GM12878 (cell line): ENCODE measurements at regions not wholly inside any gene's neighbourhood (a gene's known extent, or its start where the extent isn't known, plus 50 kb on each side); places are given as distances from the start of the nearest gene placed in this dataset.

Source experiments
- ATAC-seq: fragments of 200-7000 bp; cut with Tn5 transposase; 3 replicates; pipeline ENCODE4 v1.9.1; 2020; ENCODE audit warnings: mild to moderate bottlenecking, moderate library complexity
- BruUV-seq: library from RNA; stranded (reverse); fragments of 400-500 nt; replicated peaks from 2 replicates; lab custom pipeline; 2021; lab: Mats Ljungman, UMichigan
- CTCF ChIA-PET: fragments of 300-600 bp; sonication (Branson Sonifier 250); formaldehyde crosslinking; extraction: SDS; loops from one replicate; lab custom pipeline; 2021; ENCODE audit warnings: inconsistent platforms; lab: Yijun Ruan, JAX
- POLR2A ChIA-PET: fragments of 350-600 bp; formaldehyde crosslinking; extraction: SDS; loops from one replicate; lab custom pipeline; 2021; ENCODE audit warnings: inconsistent platforms; lab: Charles Lee
- RAD21 ChIA-PET: fragments of 300-600 bp; sonication (Branson Sonifier 250); formaldehyde crosslinking; loops from one replicate; lab custom pipeline; 2023; ENCODE audit warnings: antibody characterized with exemption; ENCODE audit not compliant: unreplicated experiment; lab: Charles Lee
- SMC1A ChIA-PET: fragments of 300-600 bp; sonication (Branson Sonifier 250); formaldehyde crosslinking; loops from one replicate; lab custom pipeline; 2023; ENCODE audit not compliant: unreplicated experiment, uncharacterized antibody; lab: Charles Lee
- DNase-seq: peaks from one replicate; pipeline ENCODE4 v3.0.0-alpha.2; 2011; ENCODE audit warnings: low read depth, low spot score
- FAIRE-seq: peaks from 3 replicates; lab custom pipeline; 2011; peaks lifted over from hg19 to GRCh38; lab: Jason Lieb, UNC
- H2AFZ ChIP-seq: 2 replicates; pipeline ENCODE4 v1.6.0; 2011; ENCODE audit warnings: low read depth, low read length, control low read depth; ENCODE audit not compliant: control insufficient read depth
- H3K27ac ChIP-seq: 2 replicates; pipeline ENCODE4 v1.5.1; 2011; ENCODE audit warnings: control low read depth; ENCODE audit not compliant: control insufficient read depth, insufficient read depth
- H3K27me3 ChIP-seq, 2 experiments: replicated peaks in 1 of 2; 2 replicates each; pipeline versions ENCODE4 v1.6.0 to v1.6.1; 2011; ENCODE audit warnings: low read length in 1 of 2; ENCODE audit not compliant: control insufficient read depth in 2 of 2, insufficient read depth in 2 of 2
- H3K36me3 ChIP-seq, 2 experiments: 2 replicates each; pipeline ENCODE4 v1.5.1; 2011; ENCODE audit warnings: low read length in 1 of 2; ENCODE audit not compliant: control insufficient read depth in 2 of 2, insufficient read depth in 2 of 2
- H3K4me1 ChIP-seq: 2 replicates; pipeline ENCODE4 v1.6.1; 2011; ENCODE audit warnings: mild to moderate bottlenecking, low read length, moderate library complexity, mixed read lengths; ENCODE audit not compliant: control insufficient read depth, insufficient read depth
- H3K4me2 ChIP-seq: 2 replicates; pipeline ENCODE4 v1.6.0; 2011; ENCODE audit warnings: control low read depth; ENCODE audit not compliant: control insufficient read depth, insufficient read depth
- H3K4me3 ChIP-seq: fragments of 200-600 bp; sonication (generic); 2 replicates; pipeline ENCODE4 v1.5.1; 2016
- H3K79me2 ChIP-seq: 2 replicates; pipeline ENCODE4 v1.6.0; 2011; ENCODE audit warnings: low read length; ENCODE audit not compliant: control insufficient read depth, insufficient read depth
- H3K9ac ChIP-seq: 2 replicates; pipeline ENCODE4 v1.8.0; 2011; ENCODE audit warnings: low read length, control low read depth, mixed read lengths; ENCODE audit not compliant: control insufficient read depth, insufficient read depth
- H3K9me3 ChIP-seq: replicated peaks from 3 replicates; pipeline ENCODE4 v1.5.1; 2011; ENCODE audit warnings: mild to moderate bottlenecking, low read length; ENCODE audit not compliant: control insufficient read depth, insufficient read depth
- H4K20me1 ChIP-seq: 2 replicates; pipeline ENCODE4 v1.6.0; 2011; ENCODE audit not compliant: control insufficient read depth, insufficient read depth
- ASH2L ChIP-seq: fragments of 300-600, 200-600 bp; sonication (generic); IDR thresholded peaks from 2 replicates; pipeline ENCODE4 v1.6.1; 2017; ENCODE audit warnings: low read depth, mild to moderate bottlenecking, borderline replicate concordance
- BACH1 ChIP-seq: fragments of 450-650 bp; IDR thresholded peaks from 2 replicates; pipeline ENCODE4 v1.6.1; 2017; ENCODE audit warnings: mild to moderate bottlenecking, borderline replicate concordance
- CHD4 ChIP-seq: fragments of 200-600 bp; sonication (generic); IDR thresholded peaks from 2 replicates; pipeline ENCODE4 v1.6.1; 2016; ENCODE audit warnings: mild to moderate bottlenecking
- FOXM1 ChIP-seq: IDR thresholded peaks from 2 replicates; pipeline ENCODE4 v1.6.1; 2012; ENCODE audit warnings: low read depth, mild to moderate bottlenecking, inconsistent platforms, low read length, moderate library complexity
- IKZF1 ChIP-seq: fragments of 450-650 bp; conservative IDR thresholded peaks from 2 replicates; pipeline ENCODE4 v1.6.1; 2017; ENCODE audit warnings: antibody characterized with exemption, mild to moderate bottlenecking
- MYB ChIP-seq: fragments of 150-350 bp; IDR thresholded peaks from 2 replicates; pipeline ENCODE4 v1.6.1; 2014; ENCODE audit warnings: mild to moderate bottlenecking, low read depth, low read length, borderline replicate concordance
- NBN ChIP-seq: fragments of 450-650 bp; IDR thresholded peaks from 2 replicates; pipeline ENCODE4 v1.6.1; 2016
- NFXL1 ChIP-seq: fragments of 450-650 bp; IDR thresholded peaks from 2 replicates; pipeline ENCODE4 v1.6.1; 2017; ENCODE audit warnings: antibody characterized with exemption, mild to moderate bottlenecking, borderline replicate concordance
- PAX8 ChIP-seq: fragments of 450-650 bp; IDR thresholded peaks from 2 replicates; pipeline ENCODE4 v1.6.1; 2017; ENCODE audit warnings: mild to moderate bottlenecking, moderate library complexity
- SMC3 ChIP-seq: IDR thresholded peaks from 2 replicates; pipeline ENCODE4 v1.6.1; 2011; ENCODE audit warnings: low read length, improper control_type of control experiment, borderline replicate concordance
- YBX1 ChIP-seq: fragments of 450-650 bp; IDR thresholded peaks from 2 replicates; pipeline ENCODE4 v1.6.1; 2016; ENCODE audit warnings: antibody characterized with exemption
- ZNF217 ChIP-seq: fragments of 450-650 bp; IDR thresholded peaks from 2 replicates; pipeline ENCODE4 v1.6.1; 2017; ENCODE audit warnings: antibody characterized with exemption, mild to moderate bottlenecking
- ZNF274 ChIP-seq: IDR thresholded peaks from one replicate; pipeline ENCODE4 v1.8.0; 2011; ENCODE audit not compliant: insufficient read length, insufficient read depth
- WGBS: methylation state at CpG from one replicate; pipeline ENCODE4 v1.1.6; 2016; ENCODE audit warnings: low lambda C conversion rate; ENCODE audit not compliant: insufficient replicate concordance, insufficient coverage; ENCODE audit errors: missing lambda C conversion rate; 5-methylcytosine and 5-hydroxymethylcytosine counted together
- in situ Hi-C: fragments of 300-500 bp; cut with MboI; formaldehyde crosslinking; loops from 9 replicates; pipeline ENCODE4 v1.14.3; 2018; ENCODE audit warnings: mixed read lengths
- intact Hi-C: fragments of 100-400 bp; cut with micrococcal nuclease; formaldehyde crosslinking; loops from one replicate; pipeline ENCODE4 v1.14.2; 2022; ENCODE audit not compliant: unreplicated experiment
- TF ChIP-seq, protein P1 (sequence below): fragments of 450-650 bp; IDR thresholded peaks from 2 replicates; pipeline ENCODE4 v1.6.1; 2017; ENCODE audit warnings: mild to moderate bottlenecking
- TF ChIP-seq, protein P2 (sequence below): fragments of 450-650 bp; IDR thresholded peaks from 2 replicates; pipeline ENCODE4 v1.6.1; 2017; ENCODE audit warnings: low read depth, mild to moderate bottlenecking, moderate library complexity
- TF ChIP-seq, protein P3 (sequence below): IDR thresholded peaks from 2 replicates; pipeline ENCODE4 v1.6.1; 2012; ENCODE audit warnings: improper control_type of control experiment, low read depth, low read length; ENCODE audit not compliant: insufficient replicate concordance

DNA sequence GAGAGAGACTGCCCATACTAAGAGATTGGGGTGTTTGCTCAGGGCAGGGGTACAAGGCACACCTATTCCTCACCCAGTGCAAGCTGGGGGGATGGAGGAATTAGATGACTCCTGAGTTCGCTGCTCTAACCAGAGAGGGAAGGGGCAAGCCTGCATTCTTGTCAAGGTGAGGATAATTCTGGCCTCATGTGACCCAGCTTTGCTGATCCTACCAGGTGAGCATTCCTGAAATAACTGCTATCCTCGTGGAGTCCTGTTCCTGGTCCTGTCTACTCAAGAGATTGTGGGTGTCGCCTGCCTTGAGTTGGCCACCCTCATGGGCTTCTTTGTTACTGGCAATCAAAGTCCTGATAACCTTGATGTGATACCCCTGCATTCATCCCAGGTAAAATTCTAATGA is 206.0 kb downstream of the SPP2 start:
- no peak overlapping the region for H3K4me3 ChIP-seq
- no peaks in the 10 kb centered on the region; a peak in 1 of 4 replicates for H3K27me3 ChIP-seq
- in situ Hi-C loops = no loop called here
- TF ChIP-seq YBX1 (no peak), PAX8 (no peak), NBN (no peak), CHD4 (no peak), BACH1 (no peak), ZNF217 (no peak), ASH2L (no peak), FOXM1 (no peak), MYB (no peak), NFXL1 (no peak), SMC3 (no peak), IKZF1 (no peak), ZNF274 (no peak)
- TF ChIP-seq, protein P1, sequence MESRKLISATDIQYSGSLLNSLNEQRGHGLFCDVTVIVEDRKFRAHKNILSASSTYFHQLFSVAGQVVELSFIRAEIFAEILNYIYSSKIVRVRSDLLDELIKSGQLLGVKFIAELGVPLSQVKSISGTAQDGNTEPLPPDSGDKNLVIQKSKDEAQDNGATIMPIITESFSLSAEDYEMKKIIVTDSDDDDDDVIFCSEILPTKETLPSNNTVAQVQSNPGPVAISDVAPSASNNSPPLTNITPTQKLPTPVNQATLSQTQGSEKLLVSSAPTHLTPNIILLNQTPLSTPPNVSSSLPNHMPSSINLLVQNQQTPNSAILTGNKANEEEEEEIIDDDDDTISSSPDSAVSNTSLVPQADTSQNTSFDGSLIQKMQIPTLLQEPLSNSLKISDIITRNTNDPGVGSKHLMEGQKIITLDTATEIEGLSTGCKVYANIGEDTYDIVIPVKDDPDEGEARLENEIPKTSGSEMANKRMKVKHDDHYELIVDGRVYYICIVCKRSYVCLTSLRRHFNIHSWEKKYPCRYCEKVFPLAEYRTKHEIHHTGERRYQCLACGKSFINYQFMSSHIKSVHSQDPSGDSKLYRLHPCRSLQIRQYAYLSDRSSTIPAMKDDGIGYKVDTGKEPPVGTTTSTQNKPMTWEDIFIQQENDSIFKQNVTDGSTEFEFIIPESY = no peak
- TF ChIP-seq, protein P2, sequence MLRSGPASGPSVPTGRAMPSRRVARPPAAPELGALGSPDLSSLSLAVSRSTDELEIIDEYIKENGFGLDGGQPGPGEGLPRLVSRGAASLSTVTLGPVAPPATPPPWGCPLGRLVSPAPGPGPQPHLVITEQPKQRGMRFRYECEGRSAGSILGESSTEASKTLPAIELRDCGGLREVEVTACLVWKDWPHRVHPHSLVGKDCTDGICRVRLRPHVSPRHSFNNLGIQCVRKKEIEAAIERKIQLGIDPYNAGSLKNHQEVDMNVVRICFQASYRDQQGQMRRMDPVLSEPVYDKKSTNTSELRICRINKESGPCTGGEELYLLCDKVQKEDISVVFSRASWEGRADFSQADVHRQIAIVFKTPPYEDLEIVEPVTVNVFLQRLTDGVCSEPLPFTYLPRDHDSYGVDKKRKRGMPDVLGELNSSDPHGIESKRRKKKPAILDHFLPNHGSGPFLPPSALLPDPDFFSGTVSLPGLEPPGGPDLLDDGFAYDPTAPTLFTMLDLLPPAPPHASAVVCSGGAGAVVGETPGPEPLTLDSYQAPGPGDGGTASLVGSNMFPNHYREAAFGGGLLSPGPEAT = no peak
- TF ChIP-seq, protein P3, sequence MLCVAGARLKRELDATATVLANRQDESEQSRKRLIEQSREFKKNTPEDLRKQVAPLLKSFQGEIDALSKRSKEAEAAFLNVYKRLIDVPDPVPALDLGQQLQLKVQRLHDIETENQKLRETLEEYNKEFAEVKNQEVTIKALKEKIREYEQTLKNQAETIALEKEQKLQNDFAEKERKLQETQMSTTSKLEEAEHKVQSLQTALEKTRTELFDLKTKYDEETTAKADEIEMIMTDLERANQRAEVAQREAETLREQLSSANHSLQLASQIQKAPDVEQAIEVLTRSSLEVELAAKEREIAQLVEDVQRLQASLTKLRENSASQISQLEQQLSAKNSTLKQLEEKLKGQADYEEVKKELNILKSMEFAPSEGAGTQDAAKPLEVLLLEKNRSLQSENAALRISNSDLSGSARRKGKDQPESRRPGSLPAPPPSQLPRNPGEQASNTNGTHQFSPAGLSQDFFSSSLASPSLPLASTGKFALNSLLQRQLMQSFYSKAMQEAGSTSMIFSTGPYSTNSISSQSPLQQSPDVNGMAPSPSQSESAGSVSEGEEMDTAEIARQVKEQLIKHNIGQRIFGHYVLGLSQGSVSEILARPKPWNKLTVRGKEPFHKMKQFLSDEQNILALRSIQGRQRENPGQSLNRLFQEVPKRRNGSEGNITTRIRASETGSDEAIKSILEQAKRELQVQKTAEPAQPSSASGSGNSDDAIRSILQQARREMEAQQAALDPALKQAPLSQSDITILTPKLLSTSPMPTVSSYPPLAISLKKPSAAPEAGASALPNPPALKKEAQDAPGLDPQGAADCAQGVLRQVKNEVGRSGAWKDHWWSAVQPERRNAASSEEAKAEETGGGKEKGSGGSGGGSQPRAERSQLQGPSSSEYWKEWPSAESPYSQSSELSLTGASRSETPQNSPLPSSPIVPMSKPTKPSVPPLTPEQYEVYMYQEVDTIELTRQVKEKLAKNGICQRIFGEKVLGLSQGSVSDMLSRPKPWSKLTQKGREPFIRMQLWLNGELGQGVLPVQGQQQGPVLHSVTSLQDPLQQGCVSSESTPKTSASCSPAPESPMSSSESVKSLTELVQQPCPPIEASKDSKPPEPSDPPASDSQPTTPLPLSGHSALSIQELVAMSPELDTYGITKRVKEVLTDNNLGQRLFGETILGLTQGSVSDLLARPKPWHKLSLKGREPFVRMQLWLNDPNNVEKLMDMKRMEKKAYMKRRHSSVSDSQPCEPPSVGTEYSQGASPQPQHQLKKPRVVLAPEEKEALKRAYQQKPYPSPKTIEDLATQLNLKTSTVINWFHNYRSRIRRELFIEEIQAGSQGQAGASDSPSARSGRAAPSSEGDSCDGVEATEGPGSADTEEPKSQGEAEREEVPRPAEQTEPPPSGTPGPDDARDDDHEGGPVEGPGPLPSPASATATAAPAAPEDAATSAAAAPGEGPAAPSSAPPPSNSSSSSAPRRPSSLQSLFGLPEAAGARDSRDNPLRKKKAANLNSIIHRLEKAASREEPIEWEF = no peak
- no peaks in the 10 kb centered on the region for H3K4me1 ChIP-seq
- DNase-seq = no peak
- H3K4me2 ChIP-seq = no peak overlapping the region
- no peaks in the 10 kb centered on the region for H3K79me2 ChIP-seq
- no peak overlapping the region for H3K27ac ChIP-seq
- 0% methylated on average over 3 of the region's 3 CpGs for WGBS
- intact Hi-C loops = no loop called here
- H2AFZ ChIP-seq = no peak overlapping the region
- ChIA-PET RAD21 (no interaction called here), CTCF (no interaction called here), POLR2A (no interaction called here), SMC1A (no interaction called here)
- no peaks in the 10 kb centered on the region for H3K9me3 ChIP-seq
- no peaks in the 10 kb centered on the region for H3K36me3 ChIP-seq
- no peak overlapping the region for H3K9ac ChIP-seq
- no peak for ATAC-seq
- no TSS peak for BruUV-seq
- no peak for FAIRE-seq
- no peaks in the 10 kb centered on the region for H4K20me1 ChIP-seq
